ENCODE measurements at regions not wholly inside any gene's neighbourhood (a gene's known extent, or its start where the extent isn't known, plus 50 kb on each side); places are given as distances from the start of the nearest gene placed in this dataset.

GRCh38 chr10:126787201-126787600 is 116.7 kb upstream of the C10orf90 start:
- DNase-seq: no peak
- H3K4me1 ChIP-seq (ENCODE audit: low read depth): no peaks in the 10 kb centered on the region
- ATAC-seq: no peak
- TF ChIP-seq CTCF (IDR thresholded peaks at IDR 0.05): no peak
- intact Hi-C loops (cut with DNase I, micrococcal nuclease): no loop called here
- no peaks in the 10 kb centered on the region for H3K9me3 ChIP-seq
- H3K4me3 ChIP-seq: no peak overlapping the region
- H3K36me3 ChIP-seq (ENCODE audit: low read depth): no peaks in the 10 kb centered on the region

DNA sequence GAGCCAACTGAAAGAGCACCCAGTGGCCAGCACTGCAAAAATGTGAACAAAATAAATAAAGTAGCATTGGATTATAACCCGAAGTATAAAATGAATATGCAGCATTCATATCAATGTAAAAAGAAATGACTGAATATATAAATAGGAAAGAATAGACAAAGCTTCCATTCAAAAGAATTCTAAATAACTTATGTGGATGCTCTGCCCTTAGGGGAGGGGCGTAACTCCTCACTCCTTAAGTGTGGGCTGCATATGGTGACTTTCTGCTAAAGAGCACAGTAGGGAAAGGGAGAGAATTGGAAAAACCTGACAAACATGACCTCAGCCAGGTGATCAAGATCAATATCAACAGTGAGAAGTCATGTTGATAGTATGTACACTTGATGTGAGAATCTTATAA is 109.9 kb upstream of the DOCK1 start:
- H3K4me3 ChIP-seq: no peak overlapping the region
- DNase-seq: no peak
- H3K36me3 ChIP-seq (ENCODE audit: low read depth): no peaks in the 10 kb centered on the region
- intact Hi-C loops (cut with DNase I, micrococcal nuclease): no loop called here
- no peak for TF ChIP-seq CTCF (IDR thresholded peaks at IDR 0.05)
- no peak for ATAC-seq
- H3K4me1 ChIP-seq (ENCODE audit: low read depth): no peaks in the 10 kb centered on the region
- no peaks in the 10 kb centered on the region for H3K9me3 ChIP-seq

DNA sequence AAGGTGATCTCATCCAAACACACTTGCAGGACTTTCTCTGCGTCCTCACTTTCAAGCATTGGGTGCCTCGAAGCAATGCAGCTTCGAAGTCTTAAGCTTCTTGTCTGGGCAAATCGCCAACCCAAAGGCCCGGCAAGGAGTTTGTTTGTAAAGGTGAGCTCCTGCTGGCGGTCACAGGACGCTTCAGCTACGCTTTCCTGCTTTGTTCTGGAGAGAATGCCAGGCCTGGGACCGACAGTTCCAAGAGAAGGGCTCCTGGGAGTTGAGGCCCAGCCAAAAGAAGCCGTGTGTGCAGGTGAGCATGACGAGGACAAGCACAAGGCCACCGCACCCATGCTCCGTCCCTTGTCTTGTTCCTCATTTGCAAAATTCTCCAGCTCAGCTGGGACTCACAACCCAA is 106.6 kb upstream of the DOCK1 start:
- Histone ChIP-seq H3K4me1 (ENCODE audit: low read depth) (no peaks in the 10 kb centered on the region), H3K36me3 (ENCODE audit: low read depth) (no peaks in the 10 kb centered on the region), H3K4me3 (no peak overlapping the region), H3K9me3 (no peaks in the 10 kb centered on the region)
- ATAC-seq (no peak), DNase-seq (no peak)
- no peak for TF ChIP-seq CTCF (IDR thresholded peaks at IDR 0.05)
- intact Hi-C loops (cut with DNase I, micrococcal nuclease): no loop called here

DNA sequence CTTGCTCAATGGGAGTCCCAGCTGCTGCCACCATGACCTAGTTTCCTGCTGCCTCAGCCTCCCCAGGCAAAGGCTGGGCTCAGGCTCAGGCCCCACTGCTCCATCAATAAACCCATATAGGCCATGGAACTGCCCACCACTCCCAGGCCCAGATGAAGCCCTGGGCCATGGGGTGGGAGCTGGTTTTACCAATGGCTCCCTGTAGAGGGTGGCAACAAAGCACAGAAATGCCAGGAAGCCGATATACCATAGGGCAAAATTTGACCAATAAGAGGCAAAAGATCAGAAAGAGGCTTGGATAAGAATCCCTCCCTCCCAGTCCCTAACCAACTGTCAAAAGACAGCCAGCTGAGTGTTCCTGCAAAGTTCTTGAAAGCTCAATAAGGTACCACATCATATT is 101.8 kb upstream of the DOCK1 start:
- H3K9me3 ChIP-seq: no peaks in the 10 kb centered on the region
- TF ChIP-seq CTCF (IDR thresholded peaks at IDR 0.05): no peak
- no peaks in the 10 kb centered on the region for H3K36me3 ChIP-seq (ENCODE audit: low read depth)
- DNase-seq (no peak), ATAC-seq (no peak)
- no peaks in the 10 kb centered on the region for H3K4me1 ChIP-seq (ENCODE audit: low read depth)
- H3K4me3 ChIP-seq: no peak overlapping the region
- intact Hi-C loops (cut with DNase I, micrococcal nuclease): no loop called here

DNA sequence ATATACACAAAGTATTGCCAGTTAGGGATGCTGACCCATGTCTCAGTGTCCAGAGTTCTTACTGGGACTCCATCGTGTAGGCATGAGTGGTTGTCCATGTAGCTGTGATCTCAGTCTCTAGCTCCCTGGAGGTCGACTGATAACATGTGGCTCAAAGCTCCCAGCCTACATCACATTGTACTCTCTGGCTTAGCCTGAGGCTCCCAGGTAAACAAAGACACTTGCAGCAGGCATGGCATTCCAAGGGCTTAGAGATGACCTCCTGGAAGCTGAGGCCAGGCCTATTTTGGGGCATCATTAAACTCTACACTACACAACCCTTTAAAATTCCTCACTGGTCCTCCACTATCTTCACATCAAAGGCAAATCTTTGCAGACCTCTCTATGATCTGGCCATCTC is 100.8 kb upstream of the DOCK1 start:
- ATAC-seq: no peak
- intact Hi-C loops (cut with DNase I, micrococcal nuclease): no loop called here
- Histone ChIP-seq H3K4me3 (no peak overlapping the region), H3K36me3 (ENCODE audit: low read depth) (no peaks in the 10 kb centered on the region), H3K4me1 (ENCODE audit: low read depth) (no peaks in the 10 kb centered on the region), H3K9me3 (no peaks in the 10 kb centered on the region)
- no peak for TF ChIP-seq CTCF (IDR thresholded peaks at IDR 0.05)
- DNase-seq: no peak

DNA sequence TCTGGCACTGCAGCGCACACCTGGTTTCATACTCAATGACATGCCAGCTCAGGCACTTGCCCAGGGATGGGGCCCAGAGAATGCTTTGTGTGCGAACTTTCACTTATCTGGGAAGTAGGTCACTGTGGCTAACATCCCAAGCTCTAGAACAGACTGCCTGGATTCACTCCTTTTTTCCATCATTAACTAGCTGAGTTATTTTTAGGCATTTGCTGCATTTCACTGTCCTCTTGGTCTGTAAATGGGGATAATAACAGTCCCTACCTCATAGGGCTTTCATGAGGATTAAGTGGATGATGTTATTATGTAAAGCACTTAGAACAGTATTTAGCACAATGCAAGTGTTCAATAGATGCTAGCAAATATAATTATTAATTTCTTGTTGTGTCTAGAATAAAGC is 98.7 kb upstream of the DOCK1 start:
- TF ChIP-seq CTCF (IDR thresholded peaks at IDR 0.05): no peak
- Histone ChIP-seq H3K4me3 (no peak overlapping the region), H3K9me3 (no peaks in the 10 kb centered on the region), H3K4me1 (ENCODE audit: low read depth) (no peaks in the 10 kb centered on the region), H3K36me3 (ENCODE audit: low read depth) (no peaks in the 10 kb centered on the region)
- DNase-seq: no peak
- ATAC-seq: no peak
- intact Hi-C loops (cut with DNase I, micrococcal nuclease): no loop called here

Measured in mucosa of descending colon (tissue), 3 donors.